GM19240 (cell line): ENCODE measurements at regions not wholly inside any gene's neighbourhood (a gene's known extent, or its start where the extent isn't known, plus 50 kb on each side); places are given as distances from the start of the nearest gene placed in this dataset.

Experiments used
- DNase-seq: peaks from one replicate; pipeline ENCODE4 v3.0.0; 2011; ENCODE audit warnings: low spot score; ENCODE audit not compliant: insufficient read length

GRCh38 chr17:36661047-36661666 is 59.8 kb downstream of the MRM1 start:
- no peak for DNase-seq

- DNase-seq: no peak
These were observed 60.3 kb downstream of the MRM1 start for GRCh38 chr17:36661688-36662087.

GRCh38 chr17:36665417-36665816 is 64.0 kb downstream of the MRM1 start:
- DNase-seq: no peak

GRCh38 chr17:36667922-36668321 is 66.5 kb downstream of the MRM1 start:
- no peak for DNase-seq

GRCh38 chr17:36668824-36669223 is 67.4 kb downstream of the MRM1 start:
- no peak for DNase-seq

GRCh38 chr17:36671144-36671543 is 69.8 kb downstream of the MRM1 start:
- DNase-seq: no peak

GRCh38 chr17:36672403-36672918 is 71.1 kb downstream of the MRM1 start:
- no peak for DNase-seq

GRCh38 chr17:36673068-36673467 is 71.7 kb downstream of the MRM1 start:
- no peak for DNase-seq

GRCh38 chr17:36673637-36674277 is 72.4 kb downstream of the MRM1 start:
- DNase-seq: no peak

GRCh38 chr17:36674278-36674650 is 72.9 kb downstream of the MRM1 start:
- no peak for DNase-seq

- no peak for DNase-seq
These were observed 73.9 kb downstream of the MRM1 start for GRCh38 chr17:36675250-36675649.

- no peak for DNase-seq
These were observed 74.4 kb downstream of the MRM1 start for GRCh38 chr17:36675786-36676185.

GRCh38 chr17:36679815-36680467 is 78.6 kb downstream of the MRM1 start:
- DNase-seq: no peak

GRCh38 chr17:36680701-36681202 is 79.4 kb downstream of the MRM1 start:
- no peak for DNase-seq

GRCh38 chr17:36682773-36683172 is 81.4 kb downstream of the MRM1 start:
- no peak for DNase-seq

GRCh38 chr17:36683387-36683786 is 82.0 kb downstream of the MRM1 start:
- no peak for DNase-seq

GRCh38 chr17:36684134-36684533 is 82.8 kb downstream of the MRM1 start:
- DNase-seq: no peak

- no peak for DNase-seq
These were observed 84.8 kb downstream of the MRM1 start for GRCh38 chr17:36686123-36686669.

GRCh38 chr17:36687736-36688135 is 86.4 kb downstream of the MRM1 start:
- no peak for DNase-seq

GRCh38 chr17:36689089-36689667 is 87.8 kb downstream of the MRM1 start:
- no peak for DNase-seq

- no peak for DNase-seq
These were observed 88.8 kb downstream of the MRM1 start for GRCh38 chr17:36690190-36690589.

GRCh38 chr17:36691606-36692005 is 90.2 kb downstream of the MRM1 start:
- no peak for DNase-seq
